Loucy (cell line): ENCODE measurements at regions not wholly inside any gene's neighbourhood (a gene's known extent, or its start where the extent isn't known, plus 50 kb on each side); places are given as distances from the start of the nearest gene placed in this dataset.

Source experiments
- H2AFZ ChIP-seq: fragments of 200-600 bp; sonication (generic); 2 replicates; pipeline ENCODE4 v1.6.0; 2016; ENCODE audit warnings: antibody characterized with exemption, mild to moderate bottlenecking, low read length, moderate library complexity
- H3F3A ChIP-seq: fragments of 200-600 bp; 2 replicates; pipeline ENCODE4 v1.6.0; 2016; ENCODE audit warnings: antibody characterized with exemption, low read depth, mild to moderate bottlenecking
- H3K27me3 ChIP-seq: fragments of 200-600 bp; sonication (generic); 2 replicates; pipeline ENCODE4 v1.6.1; 2014; ENCODE audit warnings: low read length, mild to moderate bottlenecking; ENCODE audit not compliant: insufficient read depth, poor library complexity, severe bottlenecking
- H3K36me3 ChIP-seq: fragments of 200-600 bp; sonication (generic); 2 replicates; pipeline ENCODE4 v1.6.1; 2016; ENCODE audit warnings: low read length; ENCODE audit not compliant: insufficient read depth
- H3K4me1 ChIP-seq: fragments of 200-600 bp; sonication (generic); 2 replicates; pipeline ENCODE4 v1.5.1; 2014; ENCODE audit warnings: low read length, mild to moderate bottlenecking; ENCODE audit not compliant: insufficient read depth, poor library complexity, severe bottlenecking
- H3K4me2 ChIP-seq: fragments of 200-600 bp; sonication (generic); 2 replicates; pipeline ENCODE4 v1.6.0; 2014; ENCODE audit warnings: antibody characterized with exemption, low read length, low read depth, mild to moderate bottlenecking; ENCODE audit not compliant: poor library complexity, severe bottlenecking
- H3K4me3 ChIP-seq: fragments of 200-600 bp; sonication (generic); 2 replicates; pipeline ENCODE4 v1.5.1; 2014; ENCODE audit warnings: low read length, mild to moderate bottlenecking, mixed read lengths; ENCODE audit not compliant: poor library complexity, severe bottlenecking
- H3K79me2 ChIP-seq: fragments of 200-600 bp; sonication (generic); 2 replicates; pipeline ENCODE4 v1.6.1; 2014; ENCODE audit warnings: low read length; ENCODE audit not compliant: insufficient read depth
- H3K9ac ChIP-seq: fragments of 200-600 bp; sonication (generic); 2 replicates; pipeline ENCODE4 v1.6.0; 2014; ENCODE audit warnings: mild to moderate bottlenecking, low read depth, low read length, moderate library complexity; ENCODE audit not compliant: poor library complexity, severe bottlenecking
- H3K9me2 ChIP-seq: fragments of 200-600 bp; sonication (generic); replicated peaks from 2 replicates; pipeline ENCODE4 v1.6.1; 2016; ENCODE audit warnings: low read depth, low read length, mixed read lengths
- H3K9me3 ChIP-seq: fragments of 200-600 bp; sonication (generic); 2 replicates; pipeline ENCODE4 v1.6.1; 2014; ENCODE audit warnings: mild to moderate bottlenecking, antibody characterized with exemption, low read length, low read depth; ENCODE audit not compliant: insufficient read depth
- H4K20me1 ChIP-seq: fragments of 200-600 bp; sonication (generic); 2 replicates; pipeline ENCODE4 v1.6.0; 2014; ENCODE audit warnings: antibody characterized with exemption, low read length, mild to moderate bottlenecking; ENCODE audit not compliant: insufficient read depth, poor library complexity, severe bottlenecking
- EZH2phosphoT487 ChIP-seq: fragments of 200-600 bp; IDR thresholded peaks from 2 replicates; pipeline ENCODE4 v1.6.1; 2018; ENCODE audit warnings: antibody characterized with exemption, mild to moderate bottlenecking, moderate library complexity, borderline replicate concordance
- TF ChIP-seq, protein P1 (sequence below): fragments of 200-600 bp; sonication (generic); conservative IDR thresholded peaks from 2 replicates; pipeline ENCODE4 v1.5.1; 2014; ENCODE audit warnings: mild to moderate bottlenecking, antibody characterized with exemption, low read length

DNA sequence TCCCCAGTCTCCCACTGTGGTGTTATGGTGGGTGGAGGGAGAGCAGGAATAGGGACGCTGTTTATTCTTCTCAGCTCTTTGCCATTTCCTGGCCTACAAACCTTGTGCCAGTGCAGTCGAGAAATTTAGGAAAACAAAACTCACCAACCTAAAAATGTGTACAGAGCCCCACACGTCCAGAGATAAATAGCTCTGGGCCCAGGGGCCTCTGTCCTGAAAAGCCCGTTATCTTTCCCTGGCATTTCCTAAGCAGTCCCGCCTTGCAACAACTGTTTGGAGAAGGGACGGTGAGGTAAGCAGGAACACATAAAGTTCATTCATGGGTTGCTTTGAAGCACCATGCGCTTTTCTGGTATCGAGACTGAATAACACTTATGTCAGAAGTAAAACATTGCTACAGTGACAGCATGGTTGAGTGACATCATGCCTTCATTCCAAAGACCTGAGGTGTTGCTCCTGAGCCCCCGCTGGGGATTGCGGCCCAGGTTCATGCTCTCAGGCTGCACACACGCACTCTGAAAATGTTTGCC is 80.1 kb upstream of the NXT1 start:
- H3K9ac ChIP-seq = no peak overlapping the region
- no peaks in the 10 kb centered on the region for H4K20me1 ChIP-seq
- 0 out of 2 replicates have a peak, but pooled peaks cover 2% of the 10 kb centered on the region for H3K9me3 ChIP-seq
- no peak overlapping the region for H3K4me2 ChIP-seq
- no peaks in the 10 kb centered on the region for H3F3A ChIP-seq
- H3K36me3 ChIP-seq = no peaks in the 10 kb centered on the region
- no peaks in the 10 kb centered on the region for H3K79me2 ChIP-seq
- H3K9me2 ChIP-seq = no peaks in the 10 kb centered on the region
- H3K4me3 ChIP-seq = no peak overlapping the region
- TF ChIP-seq, protein P1, sequence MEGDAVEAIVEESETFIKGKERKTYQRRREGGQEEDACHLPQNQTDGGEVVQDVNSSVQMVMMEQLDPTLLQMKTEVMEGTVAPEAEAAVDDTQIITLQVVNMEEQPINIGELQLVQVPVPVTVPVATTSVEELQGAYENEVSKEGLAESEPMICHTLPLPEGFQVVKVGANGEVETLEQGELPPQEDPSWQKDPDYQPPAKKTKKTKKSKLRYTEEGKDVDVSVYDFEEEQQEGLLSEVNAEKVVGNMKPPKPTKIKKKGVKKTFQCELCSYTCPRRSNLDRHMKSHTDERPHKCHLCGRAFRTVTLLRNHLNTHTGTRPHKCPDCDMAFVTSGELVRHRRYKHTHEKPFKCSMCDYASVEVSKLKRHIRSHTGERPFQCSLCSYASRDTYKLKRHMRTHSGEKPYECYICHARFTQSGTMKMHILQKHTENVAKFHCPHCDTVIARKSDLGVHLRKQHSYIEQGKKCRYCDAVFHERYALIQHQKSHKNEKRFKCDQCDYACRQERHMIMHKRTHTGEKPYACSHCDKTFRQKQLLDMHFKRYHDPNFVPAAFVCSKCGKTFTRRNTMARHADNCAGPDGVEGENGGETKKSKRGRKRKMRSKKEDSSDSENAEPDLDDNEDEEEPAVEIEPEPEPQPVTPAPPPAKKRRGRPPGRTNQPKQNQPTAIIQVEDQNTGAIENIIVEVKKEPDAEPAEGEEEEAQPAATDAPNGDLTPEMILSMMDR = no peak
- no peak for TF ChIP-seq EZH2phosphoT487
- H2AFZ ChIP-seq = no peak overlapping the region
- no peaks in the 10 kb centered on the region for H3K4me1 ChIP-seq
- H3K27me3 ChIP-seq = no peaks in the 10 kb centered on the region

DNA sequence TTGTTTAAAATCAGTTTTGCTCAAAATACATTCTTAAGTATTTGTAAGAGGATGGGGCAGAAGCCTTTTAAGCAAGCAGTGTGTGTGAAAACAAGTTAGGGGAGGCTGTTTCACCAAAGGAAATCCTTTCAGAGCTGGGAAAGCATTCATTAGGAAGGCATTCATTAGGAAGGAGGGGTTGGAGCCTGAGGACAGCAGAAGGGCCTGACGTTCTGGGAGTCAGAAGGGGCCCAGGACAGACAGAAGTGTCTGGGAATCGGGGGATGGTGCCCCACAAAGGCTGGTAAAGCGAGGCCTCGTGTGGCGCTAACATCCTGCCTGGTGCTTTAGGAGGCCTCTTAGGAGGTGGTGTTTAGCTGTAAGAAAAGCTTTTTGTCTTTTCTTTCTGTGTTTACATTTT is 80.6 kb upstream of the NXT1 start:
- Histone ChIP-seq H3K9me3 (0 out of 2 replicates have a peak, but pooled peaks cover 2% of the 10 kb centered on the region), H3K9ac (no peak overlapping the region), H4K20me1 (no peaks in the 10 kb centered on the region), H3K4me3 (no peak overlapping the region), H3K9me2 (no peaks in the 10 kb centered on the region), H3K27me3 (no peaks in the 10 kb centered on the region), H3K36me3 (no peaks in the 10 kb centered on the region), H3K4me1 (no peaks in the 10 kb centered on the region), H3K4me2 (no peak overlapping the region), H3F3A (no peaks in the 10 kb centered on the region), H3K79me2 (no peaks in the 10 kb centered on the region), H2AFZ (no peak overlapping the region)
- no peak for TF ChIP-seq EZH2phosphoT487
- TF ChIP-seq, protein P1 = no peak

DNA sequence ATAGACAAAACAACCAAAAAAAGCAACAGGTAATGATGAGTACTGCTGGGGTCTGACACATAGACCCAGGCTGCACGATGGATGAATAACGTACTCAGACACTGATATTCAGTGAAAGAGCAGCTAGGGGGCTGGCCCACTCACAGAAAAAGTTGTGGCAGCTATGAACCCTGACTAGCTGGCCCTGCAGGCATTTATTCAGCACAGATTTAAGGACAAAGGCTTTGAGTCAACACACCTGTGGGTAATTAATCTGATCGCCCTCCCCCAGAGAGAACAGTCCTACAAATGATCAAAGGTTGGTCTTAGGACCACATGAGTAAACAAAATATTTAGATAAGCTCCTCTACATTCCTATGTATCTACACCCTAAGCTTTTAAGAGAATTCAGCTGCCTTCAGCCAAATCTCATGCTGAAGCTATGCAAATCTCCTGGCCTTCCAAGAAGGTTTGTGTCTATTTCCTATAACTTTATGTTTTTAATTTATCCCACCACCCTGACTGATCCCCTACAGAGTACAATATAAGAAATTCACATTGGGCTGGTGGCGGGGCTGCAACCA is 81.7 kb upstream of the NXT1 start:
- 0 out of 2 replicates have a peak, but pooled peaks cover 2% of the 10 kb centered on the region for H3K9me3 ChIP-seq
- no peak for TF ChIP-seq EZH2phosphoT487
- no peak overlapping the region for H3K9ac ChIP-seq
- no peaks in the 10 kb centered on the region for H4K20me1 ChIP-seq
- H3K36me3 ChIP-seq = no peaks in the 10 kb centered on the region
- H3K4me2 ChIP-seq = no peak overlapping the region
- H3F3A ChIP-seq = no peaks in the 10 kb centered on the region
- H2AFZ ChIP-seq = no peak overlapping the region
- no peaks in the 10 kb centered on the region for H3K27me3 ChIP-seq
- H3K4me3 ChIP-seq = no peak overlapping the region
- H3K9me2 ChIP-seq = no peaks in the 10 kb centered on the region
- H3K4me1 ChIP-seq = no peaks in the 10 kb centered on the region
- H3K79me2 ChIP-seq = no peaks in the 10 kb centered on the region

DNA sequence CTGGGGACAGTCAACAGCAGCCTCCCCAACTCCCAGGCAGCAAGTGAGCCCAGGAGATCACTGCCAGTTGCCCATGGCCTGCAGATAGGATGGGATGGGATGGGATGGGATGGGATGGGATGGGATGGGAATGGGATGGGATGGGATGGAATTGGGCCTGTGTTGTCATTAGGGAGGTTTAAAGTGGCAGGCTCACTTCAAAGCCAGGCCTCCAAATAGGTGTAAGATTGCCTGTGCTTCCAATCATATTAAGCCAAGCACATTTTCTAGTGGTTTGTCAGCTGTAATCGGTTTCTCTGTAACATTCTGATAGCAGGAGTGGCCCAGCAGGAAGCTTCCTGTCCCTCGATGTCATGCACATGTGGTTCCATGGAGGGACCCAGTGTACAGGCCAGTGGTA is 82.7 kb upstream of the NXT1 start:
- H2AFZ ChIP-seq = no peak overlapping the region
- no peaks in the 10 kb centered on the region for H3F3A ChIP-seq
- H3K79me2 ChIP-seq = no peaks in the 10 kb centered on the region
- H4K20me1 ChIP-seq = no peaks in the 10 kb centered on the region
- no peaks in the 10 kb centered on the region for H3K9me2 ChIP-seq
- no peak for TF ChIP-seq EZH2phosphoT487
- TF ChIP-seq, protein P1 = no peak
- no peak overlapping the region for H3K4me3 ChIP-seq
- no peaks in the 10 kb centered on the region for H3K4me1 ChIP-seq
- H3K4me2 ChIP-seq = no peak overlapping the region
- H3K36me3 ChIP-seq = no peaks in the 10 kb centered on the region
- no peak overlapping the region for H3K9ac ChIP-seq
- peaks cover 5% of the 10 kb centered on the region; the same call in 1 of the 2 replicates for H3K9me3 ChIP-seq
- no peaks in the 10 kb centered on the region for H3K27me3 ChIP-seq
